ENCODE measurements at regions not wholly inside any gene's neighbourhood (a gene's known extent, or its start where the extent isn't known, plus 50 kb on each side); places are given as distances from the start of the nearest gene placed in this dataset.
A peak's percentile ranks its signal among the peaks of the same experiment; 100 is the strongest.

DNA sequence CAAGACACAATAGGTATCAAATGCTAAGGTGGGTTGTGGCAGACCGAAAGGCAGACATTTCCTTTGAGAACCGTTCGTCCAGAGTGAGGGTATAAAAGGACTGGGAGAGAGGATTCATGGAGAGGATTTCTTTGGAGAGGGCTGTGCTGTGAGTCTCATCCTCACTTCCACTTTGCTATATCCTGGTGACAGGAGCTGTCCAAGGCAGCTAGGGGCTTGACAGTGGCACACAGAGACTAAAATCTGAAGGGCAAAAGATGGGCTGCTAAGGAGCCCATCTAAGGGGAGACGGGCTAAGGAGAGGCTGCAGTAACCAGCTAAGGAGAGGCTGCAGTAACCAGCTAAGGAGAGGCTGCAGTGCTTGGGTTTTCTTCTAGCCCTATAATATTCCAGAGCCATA is 214.0 kb upstream of the ADRA1B start:
- WGBS, 5 donors: 71 to 89% (median 87%) methylated on average over 4 of the region's 4 CpGs
- TF ChIP-seq POLR2A (IDR thresholded peaks at IDR 0.05): no peak
- TF ChIP-seq, protein P1, sequence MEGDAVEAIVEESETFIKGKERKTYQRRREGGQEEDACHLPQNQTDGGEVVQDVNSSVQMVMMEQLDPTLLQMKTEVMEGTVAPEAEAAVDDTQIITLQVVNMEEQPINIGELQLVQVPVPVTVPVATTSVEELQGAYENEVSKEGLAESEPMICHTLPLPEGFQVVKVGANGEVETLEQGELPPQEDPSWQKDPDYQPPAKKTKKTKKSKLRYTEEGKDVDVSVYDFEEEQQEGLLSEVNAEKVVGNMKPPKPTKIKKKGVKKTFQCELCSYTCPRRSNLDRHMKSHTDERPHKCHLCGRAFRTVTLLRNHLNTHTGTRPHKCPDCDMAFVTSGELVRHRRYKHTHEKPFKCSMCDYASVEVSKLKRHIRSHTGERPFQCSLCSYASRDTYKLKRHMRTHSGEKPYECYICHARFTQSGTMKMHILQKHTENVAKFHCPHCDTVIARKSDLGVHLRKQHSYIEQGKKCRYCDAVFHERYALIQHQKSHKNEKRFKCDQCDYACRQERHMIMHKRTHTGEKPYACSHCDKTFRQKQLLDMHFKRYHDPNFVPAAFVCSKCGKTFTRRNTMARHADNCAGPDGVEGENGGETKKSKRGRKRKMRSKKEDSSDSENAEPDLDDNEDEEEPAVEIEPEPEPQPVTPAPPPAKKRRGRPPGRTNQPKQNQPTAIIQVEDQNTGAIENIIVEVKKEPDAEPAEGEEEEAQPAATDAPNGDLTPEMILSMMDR (IDR thresholded peaks at IDR 0.05 in 8 of 11, conservative IDR thresholded peaks at IDR 0.05 in 3 of 11): no peak
- TF ChIP-seq POLR2AphosphoS5 (IDR thresholded peaks at IDR 0.05): no peak
- peaks cover 0 to 5% (median under 1%) of the 10 kb centered on the region in 8 donors for H3K9me3 ChIP-seq
- no peaks in the 10 kb centered on the region for H3K36me3 ChIP-seq
- no peak overlapping the region for H3K4me3 ChIP-seq
- peak overlapping the region in 4 of 8 donors; percentile 35 to 62 (median 54) for H3K27ac ChIP-seq
- no peaks in the 10 kb centered on the region for H3K27me3 ChIP-seq (replicated peaks in 1 of 7)
- intact Hi-C loops (cut with DNase I; ENCODE audit: low total_unique reads): no loop called here
- no peak for DNase-seq
- H3K4me1 ChIP-seq: no peaks in the 10 kb centered on the region

DNA sequence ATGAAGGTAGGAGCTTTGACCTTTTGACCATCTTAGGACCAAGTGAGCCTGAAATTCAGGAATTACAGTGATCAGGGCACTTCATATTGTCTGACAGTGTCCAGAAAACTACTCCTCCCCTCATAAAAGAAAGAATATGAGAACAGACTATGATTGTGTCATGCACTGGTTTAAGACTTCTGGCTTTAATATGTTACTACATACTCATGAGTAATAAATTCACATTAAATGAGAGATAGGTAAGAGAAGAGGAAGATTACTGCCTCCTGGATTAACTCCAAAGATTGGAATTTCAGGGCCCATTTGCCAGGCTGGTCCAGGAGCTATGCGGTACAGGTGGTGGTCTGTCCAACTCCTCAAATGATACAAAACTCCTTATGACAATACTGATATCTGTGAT is 213.5 kb upstream of the ADRA1B start:
- Histone ChIP-seq H3K27me3 (replicated peaks in 1 of 7) (no peaks in the 10 kb centered on the region), H3K27ac (peak overlapping the region in 4 of 8 donors; percentile 35 to 62 (median 54)), H3K9me3 (peaks cover 0 to 10% (median 6%) of the 10 kb centered on the region in 8 donors), H3K36me3 (no peaks in the 10 kb centered on the region), H3K4me1 (no peaks in the 10 kb centered on the region), H3K4me3 (no peak overlapping the region)
- WGBS, 5 donors: 93 to 100% (median 96%) methylated on average over 1 of the region's 1 CpG
- DNase-seq: no peak
- TF ChIP-seq, protein P1 (IDR thresholded peaks at IDR 0.05 in 8 of 11, conservative IDR thresholded peaks at IDR 0.05 in 3 of 11): no peak
- TF ChIP-seq POLR2A (IDR thresholded peaks at IDR 0.05): no peak
- TF ChIP-seq POLR2AphosphoS5 (IDR thresholded peaks at IDR 0.05): no peak
- intact Hi-C loops (cut with DNase I; ENCODE audit: low total_unique reads): no loop called here

DNA sequence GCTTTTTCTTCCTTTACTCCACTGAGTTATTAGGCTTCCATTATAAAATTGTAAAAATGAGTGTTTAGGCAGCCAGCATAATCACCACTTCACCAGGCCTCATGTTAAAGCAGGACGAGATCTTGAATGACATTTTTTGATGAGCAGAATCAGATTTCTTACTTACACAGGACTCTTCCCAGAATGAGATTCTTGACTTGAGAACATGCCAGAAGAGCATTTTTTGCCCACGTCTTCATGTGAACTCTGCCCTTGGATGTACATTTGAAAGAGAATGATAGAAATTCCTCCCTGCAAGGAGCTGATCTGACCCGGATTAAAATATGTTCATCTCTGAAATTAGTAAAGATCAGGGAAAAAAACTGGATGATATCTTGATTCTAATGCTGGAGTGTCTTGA is 212.1 kb upstream of the ADRA1B start:
- TF ChIP-seq POLR2A (IDR thresholded peaks at IDR 0.05): no peak
- Histone ChIP-seq H3K4me1 (no peaks in the 10 kb centered on the region), H3K27me3 (replicated peaks in 1 of 7) (no peaks in the 10 kb centered on the region), H3K36me3 (no peaks in the 10 kb centered on the region), H3K9me3 (peaks cover 0 to 20% (median 12%) of the 10 kb centered on the region in 8 donors), H3K4me3 (no peak overlapping the region), H3K27ac (peak overlapping the region in 4 of 8 donors; percentile 35 to 62 (median 54))
- DNase-seq: no peak
- 61 to 78% (median 64%) methylated on average over 3 of the region's 3 CpGs for WGBS, 5 donors
- intact Hi-C loops (cut with DNase I; ENCODE audit: low total_unique reads): no loop called here

DNA sequence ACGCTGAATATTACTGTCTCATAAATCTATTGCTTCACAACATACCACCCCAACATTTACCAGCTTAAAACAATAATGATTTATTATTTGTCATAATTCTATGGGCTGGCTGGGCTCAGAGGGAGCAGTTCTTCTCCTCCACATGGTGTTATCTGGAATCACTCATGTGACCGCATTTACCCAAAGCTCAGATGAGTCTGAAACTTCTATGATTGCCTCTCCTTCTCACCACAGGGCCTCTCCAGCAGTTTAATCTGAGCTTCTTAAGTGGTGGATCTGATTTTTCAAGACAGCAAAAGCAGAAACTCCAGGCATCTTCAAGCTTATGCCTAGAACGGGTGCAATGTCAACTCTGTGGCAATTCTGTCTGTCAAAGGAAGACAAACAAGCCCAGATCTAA is 210.3 kb upstream of the ADRA1B start:
- peak overlapping the region in 1 of 8 donors; percentile 8 for H3K27ac ChIP-seq
- intact Hi-C loops (cut with DNase I; ENCODE audit: low total_unique reads): no loop called here
- no peaks in the 10 kb centered on the region for H3K27me3 ChIP-seq (replicated peaks in 1 of 7)
- 89 to 96% (median 93%) methylated on average over 3 of the region's 3 CpGs for WGBS, 5 donors
- peaks cover 0 to 20% (median 12%) of the 10 kb centered on the region in 8 donors for H3K9me3 ChIP-seq
- H3K4me1 ChIP-seq: no peaks in the 10 kb centered on the region
- no peak overlapping the region for H3K4me3 ChIP-seq
- no peaks in the 10 kb centered on the region for H3K36me3 ChIP-seq
- TF ChIP-seq POLR2AphosphoS5 (IDR thresholded peaks at IDR 0.05) (no peak), POLR2A (IDR thresholded peaks at IDR 0.05) (no peak)
- TF ChIP-seq, protein P1 (IDR thresholded peaks at IDR 0.05 in 8 of 11, conservative IDR thresholded peaks at IDR 0.05 in 3 of 11): no peak
- DNase-seq: no peak

DNA sequence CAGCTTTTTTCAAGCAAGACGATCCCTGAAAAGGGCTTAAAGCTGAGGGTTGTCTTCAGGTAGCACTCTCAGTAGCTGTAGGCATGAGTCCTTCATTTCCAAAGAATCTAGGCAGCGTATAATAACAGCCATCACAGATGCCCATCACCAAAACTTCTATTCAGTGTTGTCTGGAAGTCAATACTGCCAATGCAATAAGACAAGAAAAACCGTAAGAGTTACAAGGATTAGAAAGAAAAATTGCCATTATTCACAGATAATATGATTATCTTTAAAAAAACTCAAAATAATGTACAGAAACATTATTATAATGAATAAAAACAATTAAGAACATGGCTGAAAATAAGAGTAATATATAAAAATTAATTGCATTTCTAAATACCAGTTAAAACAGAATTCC is 208.2 kb upstream of the ADRA1B start:
- TF ChIP-seq POLR2A (IDR thresholded peaks at IDR 0.05): no peak
- TF ChIP-seq POLR2AphosphoS5 (IDR thresholded peaks at IDR 0.05): no peak
- 81 to 96% (median 88%) methylated on average over 3 of the region's 3 CpGs for WGBS, 5 donors
- no peaks in the 10 kb centered on the region for H3K27me3 ChIP-seq (replicated peaks in 1 of 7)
- no peak overlapping the region for H3K4me3 ChIP-seq
- DNase-seq: no peak
- peaks cover 0 to 20% (median 12%) of the 10 kb centered on the region in 8 donors for H3K9me3 ChIP-seq
- H3K4me1 ChIP-seq: no peaks in the 10 kb centered on the region
- no peaks in the 10 kb centered on the region for H3K36me3 ChIP-seq
- intact Hi-C loops (cut with DNase I; ENCODE audit: low total_unique reads): no loop called here
- H3K27ac ChIP-seq: no peak overlapping the region
